Endothelial cell of umbilical vein (primary cell): ENCODE measurements at regions not wholly inside any gene's neighbourhood (a gene's known extent, or its start where the extent isn't known, plus 50 kb on each side); places are given as distances from the start of the nearest gene placed in this dataset.

ENCODE experiments used
- BruUV-seq: library from RNA; stranded (reverse); fragments of 400-500 nt; replicated peaks from 2 replicates; lab custom pipeline; 2021; lab: Mats Ljungman, UMichigan
- CTCF ChIA-PET: fragments of 300-600, 350-600 bp; sonication (Branson Sonifier 250); formaldehyde crosslinking; loops from one replicate; lab custom pipeline; 2021; ENCODE audit warnings: antibody characterized with exemption, inconsistent platforms; lab: Charles Lee
- POLR2A ChIA-PET: fragments of 300-600, 350-600 bp; sonication (Branson Sonifier 250); formaldehyde crosslinking; loops from one replicate; lab custom pipeline; 2021; ENCODE audit warnings: antibody characterized with exemption, inconsistent platforms; lab: Charles Lee
- DNase-seq: peaks from one replicate; pipeline ENCODE4 v3.0.0-alpha.2; 2011; ENCODE audit warnings: low read depth, low spot score
- FAIRE-seq: peaks from 2 replicates; lab custom pipeline; 2011; peaks lifted over from hg19 to GRCh38; lab: Jason Lieb, UNC
- H2AFZ ChIP-seq: 2 replicates; pipeline ENCODE4 v1.6.0; 2012; ENCODE audit warnings: low read depth, low read length, control low read depth, inconsistent platforms
- H3K27ac ChIP-seq: 2 replicates; pipeline ENCODE4 v1.5.1; 2011; ENCODE audit warnings: low read depth, mild to moderate bottlenecking, control low read depth, low read length, moderate library complexity; ENCODE audit not compliant: insufficient read depth
- H3K27me3 ChIP-seq, 2 experiments: 2 replicates each; pipeline versions ENCODE4 v1.6.0 to v1.6.1; 2011; ENCODE audit warnings: low read length in 2 of 2, mixed read lengths in 1 of 2; ENCODE audit not compliant: control insufficient read depth in 2 of 2, insufficient read depth in 2 of 2
- H3K36me3 ChIP-seq, 2 experiments: 2 replicates in 1 of 2; 3 replicates in 1 of 2; pipeline ENCODE4 v1.5.1; 2011; ENCODE audit warnings: low read length in 2 of 2, mild to moderate bottlenecking in 1 of 2, moderate library complexity in 1 of 2; ENCODE audit not compliant: control insufficient read depth in 2 of 2, insufficient read depth in 2 of 2; ENCODE audit errors: extremely low read depth in 1 of 2
- H3K4me1 ChIP-seq: 3 replicates; pipeline ENCODE4 v1.5.1; 2011; ENCODE audit warnings: mild to moderate bottlenecking, low read length; ENCODE audit not compliant: control insufficient read depth, insufficient read depth; ENCODE audit errors: extremely low read depth
- H3K4me2 ChIP-seq: 2 replicates; pipeline ENCODE4 v1.6.1; 2011; ENCODE audit warnings: low read length, control low read depth, mixed read lengths; ENCODE audit not compliant: insufficient read depth
- H3K4me3 ChIP-seq, 3 experiments: fragments of 200-600 bp in 1 of 3; sonication (generic), shearing (Covaris generic) in 1 of 3; replicated peaks in 1 of 3; 2 replicates each; pipeline ENCODE4 v1.5.1; 2011 to 2016; ENCODE audit warnings: control low read depth in 3 of 3, low read length in 3 of 3, mild to moderate bottlenecking in 2 of 3, inconsistent platforms in 1 of 3, low read depth in 1 of 3, moderate library complexity in 1 of 3; ENCODE audit not compliant: insufficient read depth in 1 of 3
- H3K79me2 ChIP-seq: 2 replicates; pipeline ENCODE4 v1.6.0; 2012; ENCODE audit warnings: low read length, inconsistent platforms; ENCODE audit not compliant: control insufficient read depth, insufficient read depth
- H3K9ac ChIP-seq: replicated peaks from 2 replicates; pipeline ENCODE3; 2011; ENCODE audit warnings: low read length, control low read depth; ENCODE audit not compliant: insufficient read depth; ENCODE audit errors: extremely low read depth
- H3K9me1 ChIP-seq: replicated peaks from 3 replicates; pipeline ENCODE4 v1.6.0; 2011; ENCODE audit warnings: mild to moderate bottlenecking, low read length; ENCODE audit not compliant: control insufficient read depth, insufficient read depth; ENCODE audit errors: extremely low read depth
- H3K9me3 ChIP-seq: replicated peaks from 2 replicates; pipeline ENCODE4 v1.5.1; 2012; ENCODE audit warnings: low read length, inconsistent platforms; ENCODE audit not compliant: control insufficient read depth, insufficient read depth
- H4K20me1 ChIP-seq: replicated peaks from 2 replicates; pipeline ENCODE3; 2011; ENCODE audit warnings: mild to moderate bottlenecking, low read length; ENCODE audit not compliant: control insufficient read depth, insufficient read depth; ENCODE audit errors: extremely low read depth
- EZH2 ChIP-seq: IDR thresholded peaks from 2 replicates; pipeline ENCODE4 v1.6.1; 2012; ENCODE audit warnings: borderline replicate concordance, low read depth, mild to moderate bottlenecking, moderate library complexity, low read length, inconsistent platforms; ENCODE audit not compliant: severe bottlenecking
- FOS ChIP-seq: IDR thresholded peaks from 2 replicates; pipeline ENCODE4 v1.6.1; 2011; ENCODE audit warnings: mild to moderate bottlenecking, low read length, moderate library complexity, borderline replicate concordance; ENCODE audit not compliant: insufficient read depth
- GATA2 ChIP-seq: IDR thresholded peaks from 2 replicates; pipeline ENCODE4 v1.7.0; 2011; ENCODE audit warnings: low read depth, mild to moderate bottlenecking, moderate library complexity, mixed read lengths, low read length; ENCODE audit not compliant: insufficient read length, insufficient read depth
- JUN ChIP-seq: IDR thresholded peaks from 2 replicates; pipeline ENCODE4 v1.6.1; 2011; ENCODE audit warnings: borderline replicate concordance, low read depth; ENCODE audit not compliant: insufficient read length, insufficient read depth
- MYC ChIP-seq: IDR thresholded peaks from one replicate; pipeline ENCODE4 v1.6.1; 2011; ENCODE audit warnings: mild to moderate bottlenecking, low read depth, low read length
- POLR2A ChIP-seq: IDR thresholded peaks from 2 replicates; pipeline ENCODE4 v1.6.1; 2012; ENCODE audit warnings: low read depth, mild to moderate bottlenecking, control low read depth, low read length
- POLR2AphosphoS5 ChIP-seq: IDR thresholded peaks from 2 replicates; pipeline ENCODE4 v1.6.1; 2012; ENCODE audit warnings: low read depth, mild to moderate bottlenecking, control low read depth, low read length, moderate library complexity; ENCODE audit not compliant: insufficient read depth
- dilution Hi-C: fragments of 300-500 bp; cut with MboI; formaldehyde crosslinking; loops from one replicate; pipeline ENCODE4 v1.15.0; 2019; ENCODE audit warnings: low sequenced_read_pairs; ENCODE audit not compliant: extremely low pct_ligation_motif_present
- intact Hi-C: fragments of 100-400 bp; cut with micrococcal nuclease; formaldehyde crosslinking; loops from one replicate; pipeline ENCODE4 v1.10.0; 2022
- TF ChIP-seq, protein P1 (sequence below): IDR thresholded peaks from 2 replicates; pipeline ENCODE4 v1.6.1; 2011; ENCODE audit not compliant: insufficient read depth, insufficient read length
- TF ChIP-seq, protein P2 (sequence below), 2 donors: IDR thresholded peaks; 1 replicate in 1 of 2; 2 replicates in 1 of 2; pipeline ENCODE4 v1.5.1; 2011; ENCODE audit warnings: low read length in 2 of 2, mild to moderate bottlenecking in 2 of 2, moderate library complexity in 2 of 2, control low read depth in 1 of 2, inconsistent platforms in 1 of 2, low read depth in 1 of 2; ENCODE audit not compliant: insufficient read depth in 1 of 2; ENCODE audit errors: extremely low read depth in 1 of 2

DNA sequence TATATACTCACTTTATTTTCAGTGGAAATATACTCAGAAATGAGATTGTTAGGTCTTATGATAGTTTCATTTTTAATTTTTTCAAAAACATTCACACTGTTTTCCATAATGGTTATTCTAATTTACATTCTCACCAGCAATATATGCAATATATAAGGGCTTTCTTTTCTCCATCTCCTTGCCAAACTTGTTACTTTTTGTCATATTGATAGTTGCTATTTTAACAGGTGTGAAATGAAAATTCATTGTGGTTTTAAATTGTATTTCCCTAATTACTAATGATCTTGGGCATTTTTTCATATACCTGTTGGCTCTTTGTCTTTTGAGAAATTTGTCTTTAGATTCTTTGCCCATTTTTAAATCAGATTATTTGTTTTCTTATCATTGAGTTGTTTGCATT lies 325.2 kb downstream of the DIPK2A start:
- Histone ChIP-seq H4K20me1 (no peaks in the 10 kb centered on the region), H3K79me2 (no peaks in the 10 kb centered on the region), H3K27me3 (no peaks in the 10 kb centered on the region), H3K4me3 (no peak overlapping the region), H3K9ac (no peak overlapping the region), H3K27ac (no peak overlapping the region), H3K9me3 (no peaks in the 10 kb centered on the region), H3K9me1 (no peaks in the 10 kb centered on the region), H3K4me2 (no peak overlapping the region), H3K4me1 (no peaks in the 10 kb centered on the region), H2AFZ (no peak overlapping the region), H3K36me3 (no peaks in the 10 kb centered on the region)
- no TSS peak for BruUV-seq
- dilution Hi-C loops (no loop called here), intact Hi-C loops (no loop called here)
- ChIA-PET CTCF (no interaction called here), POLR2A (no interaction called here)
- DNase-seq (no peak), FAIRE-seq (no peak)
- TF ChIP-seq FOS = no peak
- no peak for TF ChIP-seq EZH2
- no peak for TF ChIP-seq MYC
- TF ChIP-seq POLR2AphosphoS5 = no peak
- no peak for TF ChIP-seq POLR2A
- TF ChIP-seq JUN = no peak
- TF ChIP-seq GATA2 = no peak
- TF ChIP-seq, protein P1, sequence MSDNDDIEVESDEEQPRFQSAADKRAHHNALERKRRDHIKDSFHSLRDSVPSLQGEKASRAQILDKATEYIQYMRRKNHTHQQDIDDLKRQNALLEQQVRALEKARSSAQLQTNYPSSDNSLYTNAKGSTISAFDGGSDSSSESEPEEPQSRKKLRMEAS = no peak
- TF ChIP-seq, protein P2, sequence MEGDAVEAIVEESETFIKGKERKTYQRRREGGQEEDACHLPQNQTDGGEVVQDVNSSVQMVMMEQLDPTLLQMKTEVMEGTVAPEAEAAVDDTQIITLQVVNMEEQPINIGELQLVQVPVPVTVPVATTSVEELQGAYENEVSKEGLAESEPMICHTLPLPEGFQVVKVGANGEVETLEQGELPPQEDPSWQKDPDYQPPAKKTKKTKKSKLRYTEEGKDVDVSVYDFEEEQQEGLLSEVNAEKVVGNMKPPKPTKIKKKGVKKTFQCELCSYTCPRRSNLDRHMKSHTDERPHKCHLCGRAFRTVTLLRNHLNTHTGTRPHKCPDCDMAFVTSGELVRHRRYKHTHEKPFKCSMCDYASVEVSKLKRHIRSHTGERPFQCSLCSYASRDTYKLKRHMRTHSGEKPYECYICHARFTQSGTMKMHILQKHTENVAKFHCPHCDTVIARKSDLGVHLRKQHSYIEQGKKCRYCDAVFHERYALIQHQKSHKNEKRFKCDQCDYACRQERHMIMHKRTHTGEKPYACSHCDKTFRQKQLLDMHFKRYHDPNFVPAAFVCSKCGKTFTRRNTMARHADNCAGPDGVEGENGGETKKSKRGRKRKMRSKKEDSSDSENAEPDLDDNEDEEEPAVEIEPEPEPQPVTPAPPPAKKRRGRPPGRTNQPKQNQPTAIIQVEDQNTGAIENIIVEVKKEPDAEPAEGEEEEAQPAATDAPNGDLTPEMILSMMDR (IDR thresholded peaks at IDR 0.05; ENCODE audit: extremely low read depth in 1 of 2, insufficient read depth in 1 of 2, low read depth in 1 of 2, low read length in 2 of 2) = no peak
